ENCODE measurements at regions not wholly inside any gene's neighbourhood (a gene's known extent, or its start where the extent isn't known, plus 50 kb on each side); places are given as distances from the start of the nearest gene placed in this dataset.

DNA sequence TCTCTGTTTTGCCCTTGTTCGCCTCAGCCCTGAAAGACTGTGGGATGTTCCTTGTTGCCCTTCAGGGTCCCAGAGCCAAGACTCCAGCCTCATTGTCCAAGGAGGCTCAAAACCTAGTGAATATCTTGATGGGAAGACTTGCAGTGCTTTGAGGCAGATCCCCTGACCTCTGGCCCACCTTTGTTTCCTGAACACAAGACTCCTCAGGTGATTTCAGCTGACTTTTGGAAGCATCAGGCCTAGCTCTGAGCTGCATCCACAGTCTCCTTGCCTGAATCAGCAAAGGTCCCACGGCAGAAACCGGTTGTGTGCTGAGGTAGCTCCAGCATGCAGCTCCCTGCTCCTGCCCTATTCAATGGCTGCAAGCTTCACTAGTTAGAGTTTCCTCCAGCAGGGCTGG is 159.3 kb upstream of the B3GAT1 start:
- DNase-seq: no peak
- H3K27ac ChIP-seq (ENCODE audit: low read depth in 1 of 2, low read length in 2 of 2): no peak overlapping the region
- no peaks in the 10 kb centered on the region for H3K27me3 ChIP-seq (ENCODE audit: control insufficient read depth in 1 of 2, insufficient read depth in 2 of 2, low read length in 1 of 2)
- 89% methylated on average over 3 of the region's 3 CpGs for WGBS, 2 donors
- no peaks in the 10 kb centered on the region for H3K9me3 ChIP-seq (ENCODE audit: control insufficient read depth, low read length)
- no peaks in the 10 kb centered on the region for H3K4me1 ChIP-seq (ENCODE audit: control insufficient read depth in 1 of 2, insufficient read depth in 2 of 2, low read length in 2 of 2)
- H3K36me3 ChIP-seq (ENCODE audit: control insufficient read depth in 1 of 2, insufficient read depth in 2 of 2, low read length in 1 of 2): no peaks in the 10 kb centered on the region
- H3K4me3 ChIP-seq (ENCODE audit: low read length in 2 of 2): no peak overlapping the region
- intact Hi-C loops (cut with DNase I): no loop called here
- ATAC-seq (ENCODE audit: low FRiP score): no peak

- H3K27me3 ChIP-seq (ENCODE audit: control insufficient read depth in 1 of 2, insufficient read depth in 2 of 2, low read length in 1 of 2): no peaks in the 10 kb centered on the region
- DNase-seq (peak in 1 of 2 donors; percentile 2), ATAC-seq (ENCODE audit: low FRiP score) (no peak)
- no peaks in the 10 kb centered on the region for H3K9me3 ChIP-seq (ENCODE audit: control insufficient read depth, low read length)
- H3K4me1 ChIP-seq (ENCODE audit: control insufficient read depth in 1 of 2, insufficient read depth in 2 of 2, low read length in 2 of 2): no peaks in the 10 kb centered on the region
- intact Hi-C loops (cut with DNase I): no loop called here
- no peaks in the 10 kb centered on the region for H3K36me3 ChIP-seq (ENCODE audit: control insufficient read depth in 1 of 2, insufficient read depth in 2 of 2, low read length in 1 of 2)
- no peak overlapping the region for H3K4me3 ChIP-seq (ENCODE audit: low read length in 2 of 2)
- WGBS, 2 donors: 79 to 81% methylated on average over 6 of the region's 6 CpGs
- no peak overlapping the region for H3K27ac ChIP-seq (ENCODE audit: low read depth in 1 of 2, low read length in 2 of 2)
Measured at GRCh38 chr11:134569195-134569594, 157.2 kb upstream of the B3GAT1 start.

DNA sequence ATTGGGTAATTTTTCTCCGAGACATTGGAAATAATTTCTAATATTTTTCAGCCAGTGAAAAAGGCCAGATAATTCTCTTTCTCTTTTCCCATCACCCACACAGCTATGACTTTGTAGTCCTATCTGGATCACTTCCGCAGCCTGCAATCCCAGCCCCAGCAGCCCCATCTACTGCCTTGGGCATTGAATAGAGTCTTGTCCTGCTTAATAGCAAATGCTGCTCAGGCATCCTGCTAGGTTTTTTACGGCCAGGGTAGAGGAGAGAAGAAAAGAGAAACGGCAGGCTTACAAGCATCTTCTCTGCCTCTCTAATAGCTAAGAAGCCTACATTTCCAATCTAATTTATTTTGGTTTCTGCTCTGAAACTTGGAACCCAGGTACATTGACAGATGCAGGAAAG is 154.3 kb upstream of the B3GAT1 start:
- 56 to 61% methylated on average over 4 of the region's 4 CpGs for WGBS, 2 donors
- Histone ChIP-seq H3K9me3 (ENCODE audit: control insufficient read depth, low read length) (no peaks in the 10 kb centered on the region), H3K27me3 (ENCODE audit: control insufficient read depth in 1 of 2, insufficient read depth in 2 of 2, low read length in 1 of 2) (no peaks in the 10 kb centered on the region), H3K4me1 (ENCODE audit: control insufficient read depth in 1 of 2, insufficient read depth in 2 of 2, low read length in 2 of 2) (no peaks in the 10 kb centered on the region), H3K27ac (ENCODE audit: low read depth in 1 of 2, low read length in 2 of 2) (no peak overlapping the region), H3K4me3 (ENCODE audit: low read length in 2 of 2) (no peak overlapping the region), H3K36me3 (ENCODE audit: control insufficient read depth in 1 of 2, insufficient read depth in 2 of 2, low read length in 1 of 2) (no peaks in the 10 kb centered on the region)
- intact Hi-C loops (cut with DNase I): no loop called here
- DNase-seq (peak in 1 of 2 donors; percentile 15), ATAC-seq (ENCODE audit: low FRiP score) (no peak)

GRCh38 chr11:134565343-134565891 is 153.4 kb upstream of the B3GAT1 start:
- no peak for ATAC-seq (ENCODE audit: low FRiP score)
- no peaks in the 10 kb centered on the region for H3K36me3 ChIP-seq (ENCODE audit: control insufficient read depth in 1 of 2, insufficient read depth in 2 of 2, low read length in 1 of 2)
- H3K4me1 ChIP-seq (ENCODE audit: control insufficient read depth in 1 of 2, insufficient read depth in 2 of 2, low read length in 2 of 2): no peaks in the 10 kb centered on the region
- WGBS, 2 donors: 89 to 91% methylated on average over 12 of the region's 12 CpGs
- no peak overlapping the region for H3K27ac ChIP-seq (ENCODE audit: low read depth in 1 of 2, low read length in 2 of 2)
- peak in 1 of 2 donors; percentile 12 for DNase-seq
- H3K9me3 ChIP-seq (ENCODE audit: control insufficient read depth, low read length): no peaks in the 10 kb centered on the region
- H3K27me3 ChIP-seq (ENCODE audit: control insufficient read depth in 1 of 2, insufficient read depth in 2 of 2, low read length in 1 of 2): no peaks in the 10 kb centered on the region
- H3K4me3 ChIP-seq (ENCODE audit: low read length in 2 of 2): no peak overlapping the region
- intact Hi-C loops (cut with DNase I): no loop called here

DNA sequence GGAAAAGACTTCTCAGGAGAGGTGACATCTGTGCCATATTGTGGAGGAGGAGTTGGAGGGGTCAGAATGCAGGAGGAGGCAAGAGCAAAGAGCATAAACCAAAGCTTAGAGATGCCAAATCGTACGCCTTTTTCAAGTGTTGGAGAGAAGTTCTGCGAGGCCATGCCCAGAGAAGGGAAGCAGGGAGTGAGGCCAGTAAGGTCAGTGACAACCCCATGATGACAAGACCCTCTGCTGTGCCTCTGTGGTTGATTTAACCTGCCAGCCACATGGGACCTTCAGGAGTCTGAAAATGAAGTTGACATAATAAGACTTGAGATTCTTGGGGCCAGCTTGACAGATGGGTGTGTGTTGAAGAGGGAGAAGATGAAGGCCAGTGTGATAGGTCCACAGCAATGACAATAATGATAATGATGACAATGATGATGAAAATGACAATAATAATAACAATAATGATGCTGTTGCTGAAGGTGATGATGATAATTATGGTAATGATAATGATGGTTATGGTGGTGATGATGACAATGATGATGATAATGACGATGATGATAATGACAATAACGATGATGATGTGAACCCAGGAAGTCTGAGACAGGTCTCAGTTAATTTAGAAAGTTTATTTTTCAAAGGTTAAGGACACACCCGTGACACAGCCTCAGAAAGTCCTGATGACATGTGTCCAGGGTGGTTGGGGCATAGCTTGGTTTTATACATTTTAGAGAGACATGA is 152.6 kb upstream of the B3GAT1 start:
- no peak overlapping the region for H3K4me3 ChIP-seq (ENCODE audit: low read length in 2 of 2)
- H3K9me3 ChIP-seq (ENCODE audit: control insufficient read depth, low read length): no peaks in the 10 kb centered on the region
- ATAC-seq (ENCODE audit: low FRiP score) (no peak), DNase-seq (no peak)
- H3K4me1 ChIP-seq (ENCODE audit: control insufficient read depth in 1 of 2, insufficient read depth in 2 of 2, low read length in 2 of 2): no peaks in the 10 kb centered on the region
- no peaks in the 10 kb centered on the region for H3K36me3 ChIP-seq (ENCODE audit: control insufficient read depth in 1 of 2, insufficient read depth in 2 of 2, low read length in 1 of 2)
- 90 to 94% methylated on average over 6 of the region's 6 CpGs for WGBS, 2 donors
- no peak overlapping the region for H3K27ac ChIP-seq (ENCODE audit: low read depth in 1 of 2, low read length in 2 of 2)
- intact Hi-C loops (cut with DNase I): no loop called here
- H3K27me3 ChIP-seq (ENCODE audit: control insufficient read depth in 1 of 2, insufficient read depth in 2 of 2, low read length in 1 of 2): no peaks in the 10 kb centered on the region

- H3K27ac ChIP-seq (ENCODE audit: low read depth in 1 of 2, low read length in 2 of 2): no peak overlapping the region
- no peaks in the 10 kb centered on the region for H3K36me3 ChIP-seq (ENCODE audit: control insufficient read depth in 1 of 2, insufficient read depth in 2 of 2, low read length in 1 of 2)
- no peaks in the 10 kb centered on the region for H3K9me3 ChIP-seq (ENCODE audit: control insufficient read depth, low read length)
- WGBS, 2 donors: 78 to 84% methylated on average over 7 of the region's 7 CpGs
- no peak overlapping the region for H3K4me3 ChIP-seq (ENCODE audit: low read length in 2 of 2)
- DNase-seq (peak in 1 of 2 donors; percentile 67), ATAC-seq (ENCODE audit: low FRiP score) (no peak)
- no peaks in the 10 kb centered on the region for H3K27me3 ChIP-seq (ENCODE audit: control insufficient read depth in 1 of 2, insufficient read depth in 2 of 2, low read length in 1 of 2)
- H3K4me1 ChIP-seq (ENCODE audit: control insufficient read depth in 1 of 2, insufficient read depth in 2 of 2, low read length in 2 of 2): no peaks in the 10 kb centered on the region
- intact Hi-C loops (cut with DNase I): no loop called here
Measured at GRCh38 chr11:134562941-134563471, 151.0 kb upstream of the B3GAT1 start.

GRCh38 chr11:134562196-134562595 is 150.2 kb upstream of the B3GAT1 start:
- no peaks in the 10 kb centered on the region for H3K9me3 ChIP-seq (ENCODE audit: control insufficient read depth, low read length)
- no peaks in the 10 kb centered on the region for H3K36me3 ChIP-seq (ENCODE audit: control insufficient read depth in 1 of 2, insufficient read depth in 2 of 2, low read length in 1 of 2)
- H3K27me3 ChIP-seq (ENCODE audit: control insufficient read depth in 1 of 2, insufficient read depth in 2 of 2, low read length in 1 of 2): no peaks in the 10 kb centered on the region
- no peaks in the 10 kb centered on the region for H3K4me1 ChIP-seq (ENCODE audit: control insufficient read depth in 1 of 2, insufficient read depth in 2 of 2, low read length in 2 of 2)
- WGBS, 2 donors: 65 to 69% methylated on average over 4 of the region's 4 CpGs
- no peak overlapping the region for H3K27ac ChIP-seq (ENCODE audit: low read depth in 1 of 2, low read length in 2 of 2)
- ATAC-seq (ENCODE audit: low FRiP score): no peak
- H3K4me3 ChIP-seq (ENCODE audit: low read length in 2 of 2): no peak overlapping the region
- DNase-seq: peak in 1 of 2 donors; percentile 8
- intact Hi-C loops (cut with DNase I): no loop called here

DNA sequence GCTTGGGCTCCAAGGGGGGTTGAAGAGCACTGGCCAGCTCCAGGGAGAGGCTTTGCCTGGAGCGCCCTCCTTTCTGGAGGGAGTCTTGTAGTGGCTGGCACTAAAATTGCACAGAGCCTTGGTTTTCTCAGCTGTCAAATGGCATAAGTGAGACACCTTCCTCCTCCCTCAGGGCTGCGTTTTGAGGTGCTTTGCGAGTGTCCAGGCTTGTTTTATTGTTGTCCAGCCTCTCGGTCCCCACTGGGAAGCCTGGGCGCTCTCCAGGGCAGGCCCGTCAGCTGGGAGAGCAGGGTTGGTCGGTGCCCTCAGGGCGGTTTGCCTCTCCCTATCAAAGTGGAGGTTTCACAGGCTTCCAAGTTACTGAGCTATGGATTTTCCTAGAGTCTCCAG is 149.3 kb upstream of the B3GAT1 start:
- DNase-seq (peak in 1 of 2 donors; percentile 32), ATAC-seq (ENCODE audit: low FRiP score) (no peak)
- Histone ChIP-seq H3K36me3 (ENCODE audit: control insufficient read depth in 1 of 2, insufficient read depth in 2 of 2, low read length in 1 of 2) (no peaks in the 10 kb centered on the region), H3K27ac (ENCODE audit: low read depth in 1 of 2, low read length in 2 of 2) (no peak overlapping the region), H3K9me3 (ENCODE audit: control insufficient read depth, low read length) (no peaks in the 10 kb centered on the region), H3K4me3 (ENCODE audit: low read length in 2 of 2) (no peak overlapping the region), H3K4me1 (ENCODE audit: control insufficient read depth in 1 of 2, insufficient read depth in 2 of 2, low read length in 2 of 2) (no peaks in the 10 kb centered on the region), H3K27me3 (ENCODE audit: control insufficient read depth in 1 of 2, insufficient read depth in 2 of 2, low read length in 1 of 2) (no peaks in the 10 kb centered on the region)
- 81 to 82% methylated on average over 8 of the region's 8 CpGs for WGBS, 2 donors
- intact Hi-C loops (cut with DNase I): no loop called here

All from aorta (tissue), 5 donors.